ENCODE measurements at regions not wholly inside any gene's neighbourhood (a gene's known extent, or its start where the extent isn't known, plus 50 kb on each side); places are given as distances from the start of the nearest gene placed in this dataset.

DNA sequence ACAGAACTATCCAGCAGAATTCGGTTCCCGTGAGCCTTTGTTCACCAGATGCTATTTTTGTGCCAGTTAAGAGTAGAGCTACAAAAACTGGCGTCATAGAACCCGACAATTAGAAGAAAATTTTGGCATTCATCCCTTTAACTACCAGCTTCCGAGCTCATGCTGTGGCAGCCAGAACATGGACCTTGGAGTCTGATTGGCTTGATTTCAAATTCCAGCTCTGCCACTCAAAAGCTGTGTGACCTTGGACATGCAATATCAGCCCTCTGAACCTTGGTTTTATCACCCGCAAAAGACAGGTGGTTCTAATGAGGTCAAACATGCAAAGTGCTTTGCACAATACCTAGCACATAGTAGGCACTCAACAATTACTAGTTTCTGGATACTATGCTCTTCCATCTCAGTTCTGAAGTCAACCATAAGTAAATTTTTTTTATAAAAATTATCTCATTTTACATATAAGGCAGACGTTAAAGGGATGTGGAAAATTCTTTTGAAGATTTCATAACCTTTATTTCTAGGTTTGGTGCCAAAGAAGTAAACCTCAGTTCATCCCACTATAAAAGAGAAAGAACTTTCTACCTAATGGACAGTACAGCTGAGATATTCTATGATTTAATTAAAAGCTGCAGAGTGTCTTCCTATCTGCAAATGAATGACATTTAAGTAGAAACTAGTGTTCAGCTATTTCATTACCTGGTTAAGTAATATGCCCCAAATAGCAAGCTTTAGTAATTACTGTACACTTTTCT is 331.5 kb downstream of the HAPSTR1 start:
- TF ChIP-seq, protein P1, sequence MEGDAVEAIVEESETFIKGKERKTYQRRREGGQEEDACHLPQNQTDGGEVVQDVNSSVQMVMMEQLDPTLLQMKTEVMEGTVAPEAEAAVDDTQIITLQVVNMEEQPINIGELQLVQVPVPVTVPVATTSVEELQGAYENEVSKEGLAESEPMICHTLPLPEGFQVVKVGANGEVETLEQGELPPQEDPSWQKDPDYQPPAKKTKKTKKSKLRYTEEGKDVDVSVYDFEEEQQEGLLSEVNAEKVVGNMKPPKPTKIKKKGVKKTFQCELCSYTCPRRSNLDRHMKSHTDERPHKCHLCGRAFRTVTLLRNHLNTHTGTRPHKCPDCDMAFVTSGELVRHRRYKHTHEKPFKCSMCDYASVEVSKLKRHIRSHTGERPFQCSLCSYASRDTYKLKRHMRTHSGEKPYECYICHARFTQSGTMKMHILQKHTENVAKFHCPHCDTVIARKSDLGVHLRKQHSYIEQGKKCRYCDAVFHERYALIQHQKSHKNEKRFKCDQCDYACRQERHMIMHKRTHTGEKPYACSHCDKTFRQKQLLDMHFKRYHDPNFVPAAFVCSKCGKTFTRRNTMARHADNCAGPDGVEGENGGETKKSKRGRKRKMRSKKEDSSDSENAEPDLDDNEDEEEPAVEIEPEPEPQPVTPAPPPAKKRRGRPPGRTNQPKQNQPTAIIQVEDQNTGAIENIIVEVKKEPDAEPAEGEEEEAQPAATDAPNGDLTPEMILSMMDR (IDR thresholded peaks at IDR 0.05; ENCODE audit: unreplicated experiment in 3 of 3) = no peak
- no peak overlapping the region for H3K4me3 Mint-ChIP-seq

DNA sequence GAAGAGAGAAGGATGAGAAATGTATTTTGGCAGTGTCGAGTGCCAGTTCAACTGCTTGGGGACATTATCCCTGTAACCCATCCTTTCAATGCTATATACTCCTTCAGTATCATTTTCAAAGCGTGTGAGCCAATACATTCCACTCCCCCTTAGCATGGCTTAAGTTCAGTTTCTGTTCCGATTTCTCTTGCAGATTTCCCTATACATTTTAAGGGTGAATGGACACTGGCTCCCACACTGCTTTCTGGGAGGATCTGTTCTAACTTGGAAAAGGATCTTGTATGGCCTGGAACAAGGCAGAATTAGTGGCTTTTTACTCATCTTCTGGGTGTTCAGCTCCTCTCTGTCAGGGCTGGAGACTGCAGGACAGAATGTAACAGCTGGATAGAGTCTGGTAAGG is 333.8 kb downstream of the HAPSTR1 start:
- Mint-ChIP-seq H3K4me1 (peaks cover 12% of the 10 kb centered on the region), H3K4me3 (no peak overlapping the region), H3K9me3 (no peaks in the 10 kb centered on the region), H3K27ac (peak overlapping the region; percentile 48 to 79 (median 65)), H3K27me3 (ENCODE audit: low read depth) (peaks cover 5% of the 10 kb centered on the region), H3K36me3 (ENCODE audit: low read depth) (no peaks in the 10 kb centered on the region)
- TF ChIP-seq, protein P1 (IDR thresholded peaks at IDR 0.05; ENCODE audit: unreplicated experiment in 3 of 3) = no peak

More for the DNA sequence above, 331.5 kb downstream of the HAPSTR1 start:
- no peaks in the 10 kb centered on the region for H3K36me3 Mint-ChIP-seq (ENCODE audit: low read depth)
- peaks cover 12% of the 10 kb centered on the region for H3K4me1 Mint-ChIP-seq
- H3K27ac Mint-ChIP-seq = no peak overlapping the region
- peaks cover 18% of the 10 kb centered on the region for H3K27me3 Mint-ChIP-seq (ENCODE audit: low read depth)
- H3K9me3 Mint-ChIP-seq = no peaks in the 10 kb centered on the region

DNA sequence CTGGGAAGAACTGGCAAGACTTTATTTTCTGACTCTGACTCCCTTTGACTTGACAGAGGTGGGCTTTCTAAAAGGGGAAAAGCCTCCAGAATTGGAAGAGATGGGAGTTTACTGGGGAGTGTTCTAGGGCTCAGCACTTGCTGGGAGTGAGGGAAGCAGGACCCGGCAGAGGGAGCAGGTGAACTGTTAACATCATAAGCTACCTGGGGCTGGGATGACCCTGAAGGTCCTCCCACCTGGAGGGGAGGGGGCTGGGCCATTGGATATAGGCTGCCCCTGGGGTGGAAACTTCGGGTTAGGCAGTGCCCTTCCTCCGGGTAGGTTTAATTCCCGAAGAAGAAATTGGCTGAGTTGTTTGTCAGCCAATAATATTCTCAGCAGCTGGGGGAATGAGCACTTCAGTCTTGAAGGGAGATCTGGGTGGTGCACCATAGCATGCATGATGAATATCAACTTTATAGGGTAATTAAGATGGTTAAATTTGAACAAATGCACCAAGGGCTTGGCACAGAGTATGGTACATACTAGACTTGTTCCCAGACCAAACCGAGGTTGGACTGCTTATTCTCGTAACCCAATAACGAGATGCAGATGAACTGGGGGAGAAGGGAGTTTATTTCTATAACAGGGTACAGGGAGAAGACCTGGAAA is 337.0 kb downstream of the HAPSTR1 start:
- Mint-ChIP-seq H3K27me3 (ENCODE audit: low read depth) (no peaks in the 10 kb centered on the region), H3K27ac (no peak overlapping the region), H3K4me3 (no peak overlapping the region), H3K4me1 (peaks cover 12% of the 10 kb centered on the region), H3K9me3 (no peaks in the 10 kb centered on the region), H3K36me3 (ENCODE audit: low read depth) (no peaks in the 10 kb centered on the region)
- TF ChIP-seq, protein P1 (IDR thresholded peaks at IDR 0.05; ENCODE audit: unreplicated experiment in 3 of 3) = no peak

DNA sequence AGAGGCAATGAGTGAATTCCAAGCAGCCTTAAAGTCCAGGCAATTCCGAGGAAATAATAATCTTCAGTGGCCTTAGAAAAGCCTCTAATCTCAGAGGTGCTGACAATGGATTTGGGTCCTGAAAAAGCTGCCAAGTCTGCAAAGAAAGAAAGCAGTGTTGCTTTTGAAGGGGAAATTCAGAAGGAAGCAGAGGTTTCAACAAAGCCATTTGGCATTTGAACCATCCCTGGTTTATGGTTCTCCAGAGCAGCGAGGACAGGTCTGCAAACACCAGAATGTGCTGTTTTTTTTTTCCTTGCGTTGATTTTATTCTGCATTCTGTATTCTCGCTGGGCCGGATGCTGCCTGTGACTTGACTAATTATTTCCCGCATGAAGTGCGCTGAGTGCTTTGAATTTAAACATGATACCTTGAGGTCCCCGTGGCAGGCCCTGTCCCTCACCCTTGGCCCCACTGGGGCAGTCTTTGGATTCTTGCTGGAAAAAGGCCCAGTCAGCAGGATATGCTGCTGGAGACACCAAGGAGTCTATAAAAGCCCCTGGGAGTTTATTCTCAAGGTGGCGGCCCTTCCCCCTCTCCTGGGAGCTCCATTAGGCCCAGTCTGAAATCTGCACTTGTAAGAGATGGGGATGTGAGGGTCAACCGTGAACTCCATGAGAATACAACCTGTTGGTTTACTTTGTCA is 338.3 kb downstream of the HAPSTR1 start:
- TF ChIP-seq, protein P1 (IDR thresholded peaks at IDR 0.05; ENCODE audit: unreplicated experiment in 3 of 3) = no peak
- Mint-ChIP-seq H3K4me3 (no peak overlapping the region), H3K36me3 (ENCODE audit: low read depth) (no peaks in the 10 kb centered on the region), H3K27ac (peak overlapping the region; percentile 17 to 81 (median 62)), H3K4me1 (peaks cover 12% of the 10 kb centered on the region), H3K9me3 (no peaks in the 10 kb centered on the region), H3K27me3 (ENCODE audit: low read depth) (no peaks in the 10 kb centered on the region)

DNA sequence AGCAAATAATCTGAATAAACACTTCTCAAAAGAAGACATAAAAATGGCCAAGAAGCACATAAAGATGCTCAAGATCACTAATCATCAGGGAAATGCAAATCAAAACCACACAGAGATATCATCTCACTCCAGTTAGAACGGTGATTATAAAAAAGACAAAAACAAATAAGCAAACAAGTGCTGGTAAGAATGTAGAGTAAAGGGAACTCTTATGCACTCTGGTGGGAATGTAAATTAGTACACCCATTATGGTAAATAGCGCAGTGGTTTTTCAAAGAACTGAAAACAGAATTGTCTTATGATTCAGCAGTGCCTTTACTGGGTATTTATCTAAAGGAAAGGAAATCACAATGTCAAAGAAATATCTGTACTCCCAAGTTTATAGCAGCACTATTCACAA is 343.2 kb downstream of the HAPSTR1 start:
- H3K36me3 Mint-ChIP-seq (ENCODE audit: low read depth) = no peaks in the 10 kb centered on the region
- H3K4me3 Mint-ChIP-seq = no peak overlapping the region
- no peaks in the 10 kb centered on the region for H3K27me3 Mint-ChIP-seq (ENCODE audit: low read depth)
- H3K9me3 Mint-ChIP-seq = peaks cover 4% of the 10 kb centered on the region
- no peak overlapping the region for H3K27ac Mint-ChIP-seq
- H3K4me1 Mint-ChIP-seq = no peaks in the 10 kb centered on the region
- TF ChIP-seq, protein P1 (IDR thresholded peaks at IDR 0.05; ENCODE audit: unreplicated experiment in 3 of 3) = no peak
